HG03159 (cell line): ENCODE measurements at regions not wholly inside any gene's neighbourhood (a gene's known extent, or its start where the extent isn't known, plus 50 kb on each side); places are given as distances from the start of the nearest gene placed in this dataset.

Source experiments
- ATAC-seq: cut with Tn5 transposase; IDR thresholded peaks from one replicate; pipeline ENCODE4 v1.9.1; 2021; ENCODE audit warnings: mild to moderate bottlenecking, moderate library complexity; ENCODE audit not compliant: unreplicated experiment

- ATAC-seq, result no peak
These were observed 122.2 kb upstream of the PDE4B start for GRCh38 chr1:65670518-65670917.

DNA sequence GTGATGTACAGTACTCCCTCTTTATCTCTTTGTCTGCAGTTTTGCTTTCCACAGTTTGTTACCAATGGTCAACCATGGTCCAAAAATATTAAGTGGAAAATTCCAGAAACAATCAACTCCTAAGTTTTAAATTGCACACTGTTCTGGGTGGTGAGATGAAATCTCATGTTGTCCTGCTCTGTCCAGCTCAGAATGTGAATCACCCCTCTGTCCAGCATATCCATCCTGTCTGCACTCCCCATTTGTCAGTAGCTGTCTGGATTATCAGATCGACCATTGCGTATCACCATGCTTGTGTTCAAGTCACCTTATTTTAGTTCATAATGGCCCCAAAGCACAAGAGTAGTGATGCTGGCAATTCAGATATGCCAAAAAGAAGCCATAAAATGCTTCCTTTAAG lies 118.2 kb upstream of the PDE4B start:
- no peak for ATAC-seq

- no peak for ATAC-seq
These were observed 112.9 kb upstream of the PDE4B start for GRCh38 chr1:65679773-65680172.

GRCh38 chr1:65681096-65681495 lies 111.6 kb upstream of the PDE4B start:
- no peak for ATAC-seq

- peak; percentile 91 for ATAC-seq
These were observed 105.1 kb upstream of the PDE4B start for GRCh38 chr1:65687428-65688214.

DNA sequence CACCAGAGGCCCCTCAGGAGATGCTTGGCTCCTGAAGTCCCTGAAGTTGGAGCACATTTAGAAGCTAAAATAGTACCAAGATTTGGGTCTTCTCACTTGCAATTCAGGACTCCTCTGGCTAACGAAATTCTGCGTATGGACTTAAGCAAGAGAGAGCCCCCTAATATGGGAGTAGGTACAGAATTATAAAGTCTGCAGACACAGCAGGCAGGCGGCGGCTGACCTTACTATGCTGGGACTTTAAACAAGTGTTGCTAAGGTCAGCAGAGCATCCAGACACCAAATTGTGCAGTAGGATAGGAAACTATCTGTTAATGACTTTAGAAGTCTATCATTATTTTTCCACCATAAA lies 104.5 kb upstream of the PDE4B start:
- no peak for ATAC-seq

GRCh38 chr1:65688848-65689247 lies 103.8 kb upstream of the PDE4B start:
- no peak for ATAC-seq

DNA sequence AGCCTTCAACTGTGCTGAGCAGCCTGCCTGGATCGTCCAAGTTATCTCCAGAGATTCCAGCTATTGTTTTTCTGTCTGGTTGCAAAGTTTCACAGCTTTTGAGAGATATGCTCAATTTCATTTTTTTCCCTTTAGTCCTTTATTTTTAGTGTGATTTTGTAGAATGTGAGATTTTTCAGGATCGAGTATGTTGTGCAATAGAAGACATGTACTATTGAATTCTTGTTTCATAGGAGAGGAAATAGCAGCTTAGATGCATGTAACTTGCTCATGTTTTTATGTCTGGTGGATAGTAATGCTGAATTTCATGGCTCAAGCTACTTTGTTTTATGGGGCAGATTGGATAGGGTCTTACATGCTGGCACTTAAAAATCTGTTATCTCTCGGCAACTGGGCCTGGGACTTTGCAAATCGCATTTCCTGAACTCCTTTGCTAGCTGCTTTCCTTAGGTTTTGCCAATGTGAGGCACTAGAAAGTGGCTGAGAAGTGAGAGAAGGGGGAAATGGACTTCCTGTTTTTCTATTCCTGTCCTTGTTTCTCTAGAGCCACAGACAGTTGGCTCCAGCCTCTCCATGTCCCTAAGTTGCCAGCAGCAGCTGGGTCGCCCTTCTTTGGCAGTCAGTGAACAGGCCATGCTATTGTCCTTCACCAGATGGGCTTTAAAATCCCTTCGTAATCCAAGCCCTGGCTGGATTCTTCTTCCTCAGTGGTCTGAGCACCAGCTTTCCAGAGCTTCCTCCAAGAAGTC lies 101.4 kb upstream of the PDE4B start:
- no peak for ATAC-seq

DNA sequence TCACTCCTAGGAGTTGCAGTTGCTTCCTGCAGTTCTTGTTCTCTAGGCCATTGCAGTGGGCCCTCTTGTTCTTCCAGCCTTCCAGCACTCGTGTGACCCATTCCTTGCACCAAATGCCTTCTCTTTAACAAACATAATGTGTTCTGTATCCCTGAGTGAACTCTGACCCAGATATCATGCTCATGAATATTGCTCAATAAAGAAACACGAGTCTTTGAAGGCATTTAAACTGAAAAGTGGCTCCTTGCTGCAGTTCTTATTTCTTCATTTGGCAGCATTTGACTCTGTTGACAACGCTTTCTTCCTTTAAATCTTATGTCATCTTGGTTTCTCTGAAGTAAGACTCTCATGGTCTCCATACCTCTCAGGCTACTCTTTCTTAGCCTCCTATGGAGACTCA lies 100.7 kb upstream of the PDE4B start:
- no peak for ATAC-seq

- ATAC-seq, result no peak
These were observed 98.6 kb upstream of the PDE4B start for GRCh38 chr1:65694126-65694525.

DNA sequence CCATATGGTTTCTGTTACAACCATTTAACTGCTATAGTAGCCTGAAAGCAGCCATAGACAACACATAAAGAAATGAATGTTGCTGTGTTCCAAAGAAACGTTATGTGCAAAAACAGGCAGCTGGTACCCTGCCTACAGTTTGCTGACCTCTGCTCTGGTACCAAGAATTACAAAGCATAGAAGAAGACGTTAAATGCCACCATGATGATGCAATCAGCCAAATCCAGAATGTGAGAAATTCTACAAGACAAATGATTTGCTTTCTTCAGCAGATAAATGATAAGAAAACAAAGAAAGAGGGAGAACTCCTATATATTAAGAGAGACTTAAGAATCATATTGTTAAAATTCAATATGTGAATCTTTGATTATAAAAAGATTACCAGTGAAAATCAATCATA lies 97.8 kb upstream of the PDE4B start:
- no peak for ATAC-seq

- no peak for ATAC-seq
These were observed 94.1 kb upstream of the PDE4B start for GRCh38 chr1:65698590-65698989.

DNA sequence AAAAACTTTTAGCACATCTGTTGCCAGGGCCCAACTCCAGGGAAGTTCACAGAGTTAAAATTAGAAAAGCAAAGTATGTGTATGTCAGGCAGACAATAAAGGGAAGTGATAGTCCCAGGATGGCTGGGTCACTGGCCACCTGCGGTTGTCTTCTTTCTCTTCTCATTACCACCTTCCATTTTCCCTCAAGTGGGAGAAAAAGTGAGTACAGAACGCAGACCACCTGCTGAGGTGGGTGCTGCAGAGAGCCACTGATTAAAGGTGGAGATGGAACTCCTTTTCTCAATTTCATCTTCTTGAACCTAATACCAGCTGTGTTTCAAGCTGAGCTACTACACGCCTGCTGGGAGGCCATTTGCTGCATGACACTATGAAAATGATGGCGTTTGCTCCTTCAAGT lies 88.8 kb upstream of the PDE4B start:
- ATAC-seq, result peak; percentile 60

- ATAC-seq, result peak; percentile 43
These were observed 88.4 kb upstream of the PDE4B start for GRCh38 chr1:65704318-65704717.

- ATAC-seq, result no peak
These were observed 74.8 kb upstream of the PDE4B start for GRCh38 chr1:65717815-65718454.

DNA sequence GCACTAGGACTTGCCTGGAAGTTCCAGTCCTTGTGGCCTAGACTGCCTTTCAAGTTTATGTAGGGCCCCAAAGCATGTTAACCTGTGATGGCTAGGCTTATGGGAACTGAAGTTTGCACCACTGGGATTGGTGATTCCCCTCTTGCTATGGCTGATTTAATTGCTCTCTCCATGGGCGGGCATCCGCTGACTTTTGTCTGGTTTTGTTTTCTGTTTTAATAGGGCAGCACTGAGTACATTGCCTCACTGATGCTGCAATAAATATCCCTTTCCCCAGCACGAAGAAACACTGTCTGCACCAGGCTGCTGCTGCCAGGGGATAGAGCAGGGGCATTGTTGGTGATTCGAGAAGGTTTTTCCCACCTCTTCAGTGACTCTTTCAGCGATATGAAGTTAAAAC lies 73.3 kb upstream of the PDE4B start:
- no peak for ATAC-seq

- ATAC-seq, result no peak
These were observed 70.2 kb upstream of the PDE4B start for GRCh38 chr1:65722461-65722860.

- ATAC-seq, result no peak
These were observed 68.5 kb upstream of the PDE4B start for GRCh38 chr1:65724151-65724550.

DNA sequence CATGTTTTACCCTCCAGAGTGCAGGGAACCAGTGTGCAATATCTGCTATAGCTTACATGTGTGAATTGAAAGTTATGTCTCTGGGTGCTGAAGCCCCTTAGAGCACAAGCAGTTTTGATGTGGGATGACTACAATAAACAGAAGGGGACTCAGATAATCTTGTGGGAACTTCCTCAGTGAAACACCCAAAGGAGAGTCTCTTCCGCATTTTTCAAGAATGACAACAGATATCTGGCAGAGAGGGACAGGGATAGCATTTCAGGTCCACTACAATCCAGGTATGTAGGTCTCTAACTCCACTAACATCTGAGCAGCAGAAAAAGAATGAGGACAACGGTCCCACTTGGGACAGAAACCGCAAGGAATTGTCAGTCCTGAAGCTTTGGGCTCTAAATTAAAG lies 67.6 kb upstream of the PDE4B start:
- ATAC-seq, result no peak

GRCh38 chr1:65728504-65728903 lies 64.2 kb upstream of the PDE4B start:
- no peak for ATAC-seq

DNA sequence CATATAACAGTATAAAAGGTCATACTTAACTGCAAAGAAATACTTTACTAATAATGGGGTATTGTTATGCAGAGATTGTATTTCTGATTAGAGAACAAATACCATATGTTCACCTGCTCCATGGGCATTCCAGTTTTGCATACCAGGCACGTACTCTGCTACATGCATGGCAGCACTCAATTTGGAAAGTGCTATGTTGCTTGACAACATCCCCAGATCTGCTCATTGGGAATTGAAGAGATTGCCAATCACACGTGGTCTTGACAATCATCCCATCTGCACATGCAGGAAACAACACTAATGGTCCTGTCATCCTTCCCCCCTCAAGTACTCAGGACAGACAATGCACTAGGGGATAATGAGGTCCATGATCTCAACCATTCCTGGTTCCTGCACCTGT lies 63.4 kb upstream of the PDE4B start:
- ATAC-seq, result no peak

DNA sequence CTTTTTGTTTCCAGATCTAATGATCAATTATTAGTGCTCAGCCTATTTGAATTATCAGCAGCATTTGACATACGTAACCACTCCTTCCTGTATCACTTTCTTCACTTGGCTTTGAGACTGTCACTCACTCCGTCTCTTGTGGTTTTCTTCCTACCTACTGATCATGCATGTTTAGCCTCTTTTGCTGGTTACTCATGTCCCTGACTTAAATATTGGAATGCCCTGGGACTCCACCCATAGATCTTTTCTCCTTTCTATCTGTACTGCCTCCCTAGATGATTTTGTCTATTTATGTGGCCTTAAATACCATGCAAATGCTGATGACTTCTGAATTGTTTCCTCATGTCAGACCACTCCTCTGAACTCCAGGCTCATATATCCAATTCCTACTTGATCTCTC lies 57.7 kb upstream of the PDE4B start:
- ATAC-seq, result no peak
